H9 (cell line): ENCODE measurements at regions not wholly inside any gene's neighbourhood (a gene's known extent, or its start where the extent isn't known, plus 50 kb on each side); places are given as distances from the start of the nearest gene placed in this dataset.

Experiments used
- DNase-seq: peaks from one replicate; pipeline ENCODE4 v3.0.0-alpha.2; 2017
- H2AFZ ChIP-seq: one replicate; pipeline ENCODE4 v1.6.1; 2013; ENCODE audit warnings: mild to moderate bottlenecking, low read length, control low read depth, moderate library complexity
- H2AK5ac ChIP-seq: 2 replicates; pipeline ENCODE4 v1.6.1; 2013; ENCODE audit warnings: low read length, control low read depth, mixed read lengths; ENCODE audit not compliant: insufficient read length
- H2BK120ac ChIP-seq: one replicate; pipeline ENCODE4 v1.6.1; 2013; ENCODE audit warnings: low read depth, mild to moderate bottlenecking, low read length, control low read depth, inconsistent platforms; ENCODE audit not compliant: poor library complexity, severe bottlenecking
- H2BK12ac ChIP-seq: 2 replicates; pipeline ENCODE4 v1.6.1; 2013; ENCODE audit warnings: low read length, control low read depth, mixed read lengths, low read depth; ENCODE audit not compliant: insufficient read length
- H2BK15ac ChIP-seq: 2 replicates; pipeline ENCODE4 v1.6.1; 2013; ENCODE audit warnings: low read depth, low read length, control low read depth
- H2BK20ac ChIP-seq: one replicate; pipeline ENCODE4 v1.6.1; 2013; ENCODE audit warnings: low read depth, mild to moderate bottlenecking, low read length, control low read depth, inconsistent platforms; ENCODE audit not compliant: poor library complexity, severe bottlenecking
- H2BK5ac ChIP-seq: 2 replicates; pipeline ENCODE4 v1.6.1; 2013; ENCODE audit warnings: low read length, control low read depth, mixed read lengths; ENCODE audit not compliant: insufficient read length
- H3K14ac ChIP-seq: 2 replicates; pipeline ENCODE4 v1.6.1; 2013; ENCODE audit warnings: low read length, control low read depth; ENCODE audit not compliant: insufficient read depth
- H3K18ac ChIP-seq: 2 replicates; pipeline ENCODE4 v1.6.1; 2013; ENCODE audit warnings: low read depth, mild to moderate bottlenecking, mixed read lengths, low read length, control low read depth; ENCODE audit not compliant: insufficient read length
- H3K23ac ChIP-seq: 2 replicates; pipeline ENCODE4 v1.6.1; 2013; ENCODE audit warnings: low read length, control low read depth, mixed read lengths, low read depth; ENCODE audit not compliant: insufficient read length
- H3K23me2 ChIP-seq: 2 replicates; pipeline ENCODE4 v1.6.1; 2013; ENCODE audit warnings: low read depth, mild to moderate bottlenecking, mixed read lengths, low read length, control low read depth; ENCODE audit not compliant: insufficient read length, poor library complexity, severe bottlenecking
- H3K27ac ChIP-seq: 2 replicates; pipeline ENCODE4 v1.5.1; 2013; ENCODE audit warnings: low read length, control low read depth, mixed read lengths, low read depth; ENCODE audit not compliant: insufficient read length
- H3K27me3 ChIP-seq: 2 replicates; pipeline ENCODE4 v1.6.1; 2013; ENCODE audit warnings: low read length, control low read depth, inconsistent platforms; ENCODE audit not compliant: insufficient read depth
- H3K4ac ChIP-seq: 2 replicates; pipeline ENCODE4 v1.6.1; 2013; ENCODE audit warnings: low read depth, mild to moderate bottlenecking, control low read depth, inconsistent platforms, low read length, moderate library complexity
- H3K4me1 ChIP-seq: 2 replicates; pipeline ENCODE4 v1.6.1; 2013; ENCODE audit warnings: low read length, control low read depth, inconsistent platforms; ENCODE audit not compliant: insufficient read depth
- H3K4me2 ChIP-seq: 2 replicates; pipeline ENCODE4 v1.6.1; 2013; ENCODE audit warnings: low read length, control low read depth, mixed read lengths; ENCODE audit not compliant: insufficient read length, insufficient read depth
- H3K56ac ChIP-seq: 2 replicates; pipeline ENCODE4 v1.6.1; 2013; ENCODE audit warnings: low read depth, mild to moderate bottlenecking, mixed read lengths, low read length, control low read depth; ENCODE audit not compliant: insufficient read length
- H3K79me1 ChIP-seq: 2 replicates; pipeline ENCODE4 v1.6.1; 2013; ENCODE audit warnings: low read depth, mild to moderate bottlenecking, moderate library complexity, low read length, control low read depth, inconsistent platforms; ENCODE audit not compliant: insufficient read depth, poor library complexity, severe bottlenecking
- H3K79me2 ChIP-seq: 2 replicates; pipeline ENCODE4 v1.6.1; 2013; ENCODE audit warnings: low read length, control low read depth, inconsistent platforms; ENCODE audit not compliant: insufficient read depth
- H3K9ac ChIP-seq: 2 replicates; pipeline ENCODE4 v1.6.1; 2013; ENCODE audit warnings: low read length, control low read depth, mixed read lengths; ENCODE audit not compliant: insufficient read length; ENCODE audit errors: extremely low read depth
- H3K9me3 ChIP-seq: one replicate; pipeline ENCODE4 v1.6.1; 2013; ENCODE audit warnings: low read depth, low read length, inconsistent platforms; ENCODE audit not compliant: control insufficient read depth
- H3T11ph ChIP-seq: one replicate; pipeline ENCODE4 v1.6.1; 2013; ENCODE audit warnings: mild to moderate bottlenecking, low read length, control low read depth, inconsistent platforms
- H4K20me1 ChIP-seq: one replicate; pipeline ENCODE4 v1.6.1; 2013; ENCODE audit not compliant: control insufficient read depth, insufficient read length, insufficient read depth
- H4K5ac ChIP-seq: 2 replicates; pipeline ENCODE4 v1.6.1; 2013; ENCODE audit warnings: low read depth, mild to moderate bottlenecking, mixed read lengths, low read length, control low read depth; ENCODE audit not compliant: insufficient read length
- H4K8ac ChIP-seq: replicated peaks from 2 replicates; pipeline ENCODE4 v1.6.1; 2013; ENCODE audit warnings: low read length, control low read depth, mixed read lengths, low read depth; ENCODE audit not compliant: insufficient read length
- H4K91ac ChIP-seq: 2 replicates; pipeline ENCODE4 v1.6.1; 2013; ENCODE audit warnings: low read depth, mild to moderate bottlenecking, moderate library complexity, mixed read lengths, low read length, control low read depth; ENCODE audit not compliant: insufficient read length
- H3K27ac Mint-ChIP-seq, 3 experiments: 2 replicates in 2 of 3; 3 replicates in 1 of 3; pipeline ENCODE4 v1.8.0; 2020 to 2021; ENCODE audit warnings: mixed read lengths in 3 of 3, mild to moderate bottlenecking in 1 of 3, moderate library complexity in 1 of 3
- H3K27me3 Mint-ChIP-seq: 2 replicates; pipeline ENCODE4 v1.8.0; 2021; ENCODE audit warnings: low read depth, mild to moderate bottlenecking, moderate library complexity, mixed read lengths
- H3K36me3 Mint-ChIP-seq, 3 experiments: 2 replicates in 2 of 3; 3 replicates in 1 of 3; pipeline ENCODE4 v1.8.0; 2020 to 2021; ENCODE audit warnings: low read depth in 3 of 3, mixed read lengths in 3 of 3; ENCODE audit not compliant: insufficient read depth in 1 of 3
- H3K4me1 Mint-ChIP-seq, 2 experiments: 2 replicates each; pipeline ENCODE4 v1.8.0; 2020; ENCODE audit warnings: mixed read lengths in 2 of 2
- H3K4me3 Mint-ChIP-seq, 2 experiments: 2 replicates in 1 of 2; 3 replicates in 1 of 2; pipeline ENCODE4 v1.8.0; 2020 to 2021; ENCODE audit warnings: mild to moderate bottlenecking in 2 of 2, mixed read lengths in 2 of 2, moderate library complexity in 1 of 2
- H3K9me3 Mint-ChIP-seq, 2 experiments: 2 replicates in 1 of 2; 3 replicates in 1 of 2; pipeline ENCODE4 v1.8.0; 2020; ENCODE audit warnings: mild to moderate bottlenecking in 2 of 2, mixed read lengths in 2 of 2, moderate library complexity in 1 of 2
- CTCF ChIP-seq: fragments of 200-600 bp; sonication (generic); conservative IDR thresholded peaks from 3 replicates; pipeline ENCODE4 v1.8.0; 2021; ENCODE audit warnings: antibody characterized with exemption, mild to moderate bottlenecking
- WGBS: extraction: QIAGEN DNeasy Blood & Tissue Kit; methylation state at CpG from one replicate; pipeline ENCODE4 v1.1.7; 2013; ENCODE audit warnings: missing lambda C conversion rate, low lambda C conversion rate, mixed read lengths; ENCODE audit not compliant: insufficient read length; ENCODE audit errors: extremely low coverage; 5-methylcytosine and 5-hydroxymethylcytosine counted together

GRCh38 chr2:194443926-194444325, 1213.1 kb upstream of the SLC39A10 start:
- H3K27me3 Mint-ChIP-seq: no peaks in the 10 kb centered on the region
- H3K4me3 Mint-ChIP-seq: no peak overlapping the region
- H3K9me3 Mint-ChIP-seq: peaks cover 2 to 6% of the 10 kb centered on the region in 2 experiments; a peak in 3 of 5 replicates
- no peaks in the 10 kb centered on the region for H3K27me3 ChIP-seq
- no peaks in the 10 kb centered on the region for H3K4me1 ChIP-seq
- H2BK120ac ChIP-seq: no peak overlapping the region
- no peak overlapping the region for H3K27ac ChIP-seq
- H3K9me3 ChIP-seq: no peaks in the 10 kb centered on the region
- DNase-seq: no peak
- H2BK5ac ChIP-seq: no peak overlapping the region
- H3T11ph ChIP-seq: no peak overlapping the region
- H3K4ac ChIP-seq: no peak overlapping the region
- no peaks in the 10 kb centered on the region for H3K4me1 Mint-ChIP-seq
- TF ChIP-seq CTCF: no peak
- no peaks in the 10 kb centered on the region for H3K79me2 ChIP-seq
- H3K9ac ChIP-seq: no peak overlapping the region
- H3K18ac ChIP-seq: no peak overlapping the region
- H2BK15ac ChIP-seq: no peak overlapping the region
- peaks cover 0 to 2% (median 0%) of the 10 kb centered on the region in 3 experiments; a peak in 3 of 7 replicates for H3K36me3 Mint-ChIP-seq
- no CpG with 5 or more reads among the region's 1 CpG for WGBS
- no peak overlapping the region for H4K8ac ChIP-seq
- H3K79me1 ChIP-seq: no peaks in the 10 kb centered on the region
- no peak overlapping the region for H2AK5ac ChIP-seq
- H4K5ac ChIP-seq: no peak overlapping the region
- H3K23ac ChIP-seq: no peak overlapping the region
- H3K4me2 ChIP-seq: no peak overlapping the region
- no peaks in the 10 kb centered on the region for H4K20me1 ChIP-seq
- H4K91ac ChIP-seq: no peak overlapping the region
- no peak overlapping the region for H2AFZ ChIP-seq
- H3K23me2 ChIP-seq: no peaks in the 10 kb centered on the region
- no peak overlapping the region for H3K56ac ChIP-seq
- no peak overlapping the region for H2BK20ac ChIP-seq
- H2BK12ac ChIP-seq: no peak overlapping the region
- H3K27ac Mint-ChIP-seq: no peak overlapping the region
- no peak overlapping the region for H3K14ac ChIP-seq
